GM21526 (cell line): ENCODE measurements at regions not wholly inside any gene's neighbourhood (a gene's known extent, or its start where the extent isn't known, plus 50 kb on each side); places are given as distances from the start of the nearest gene placed in this dataset.

Experiments used
- ATAC-seq: cut with Tn5 transposase; IDR thresholded peaks from one replicate; pipeline ENCODE4 v1.9.1; 2021; ENCODE audit warnings: moderate library complexity; ENCODE audit not compliant: unreplicated experiment, low FRiP score

DNA sequence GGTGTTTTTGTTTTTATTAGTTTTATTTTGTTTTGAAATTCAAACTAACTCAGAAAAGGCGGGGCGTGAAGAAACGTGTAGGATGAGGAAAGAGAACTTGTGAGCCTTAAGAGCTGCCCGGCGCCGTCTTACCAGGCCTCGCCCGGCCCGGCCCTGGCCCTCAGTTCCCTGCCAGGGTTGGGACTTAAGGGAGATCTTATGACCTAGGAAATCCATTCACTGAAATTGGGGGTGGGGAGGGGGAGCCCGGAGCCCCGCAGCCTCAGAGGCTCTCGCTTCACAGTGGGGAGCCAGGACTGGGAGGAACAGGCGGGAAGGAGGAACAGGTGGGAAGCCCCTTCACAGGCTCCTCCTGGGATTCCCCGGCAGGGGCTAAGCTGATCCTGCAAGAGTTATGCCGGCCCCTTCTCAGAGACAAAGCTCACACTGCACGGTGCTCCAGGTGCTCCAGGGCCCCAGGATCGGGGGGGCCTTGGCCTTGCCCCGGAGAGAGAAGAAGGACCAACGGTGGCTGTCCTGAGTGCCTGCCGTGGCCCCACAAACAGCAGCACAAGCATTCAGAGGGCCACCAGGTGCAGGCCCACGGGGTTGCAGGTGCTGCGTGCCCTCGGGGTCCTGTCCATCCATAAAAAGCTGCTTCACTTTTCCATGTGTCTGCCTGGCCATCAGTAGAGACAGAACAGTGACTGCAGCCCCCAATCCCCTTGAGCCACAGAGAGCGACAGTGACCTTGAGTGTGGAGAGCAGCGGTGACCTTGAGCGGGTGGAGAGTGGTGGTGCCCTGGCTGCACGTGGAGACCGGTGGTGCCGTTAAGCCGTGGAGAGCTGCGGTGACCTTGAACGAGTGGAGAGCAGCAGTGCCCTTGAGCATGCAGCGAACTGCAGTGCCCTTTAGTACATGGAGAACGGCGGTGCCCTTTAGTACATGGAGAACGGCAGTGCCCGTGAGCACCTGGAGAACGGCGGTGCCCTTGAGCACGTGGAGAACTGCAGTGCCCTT is 152.7 kb downstream of the DLL1 start:
- ATAC-seq, result no peak

DNA sequence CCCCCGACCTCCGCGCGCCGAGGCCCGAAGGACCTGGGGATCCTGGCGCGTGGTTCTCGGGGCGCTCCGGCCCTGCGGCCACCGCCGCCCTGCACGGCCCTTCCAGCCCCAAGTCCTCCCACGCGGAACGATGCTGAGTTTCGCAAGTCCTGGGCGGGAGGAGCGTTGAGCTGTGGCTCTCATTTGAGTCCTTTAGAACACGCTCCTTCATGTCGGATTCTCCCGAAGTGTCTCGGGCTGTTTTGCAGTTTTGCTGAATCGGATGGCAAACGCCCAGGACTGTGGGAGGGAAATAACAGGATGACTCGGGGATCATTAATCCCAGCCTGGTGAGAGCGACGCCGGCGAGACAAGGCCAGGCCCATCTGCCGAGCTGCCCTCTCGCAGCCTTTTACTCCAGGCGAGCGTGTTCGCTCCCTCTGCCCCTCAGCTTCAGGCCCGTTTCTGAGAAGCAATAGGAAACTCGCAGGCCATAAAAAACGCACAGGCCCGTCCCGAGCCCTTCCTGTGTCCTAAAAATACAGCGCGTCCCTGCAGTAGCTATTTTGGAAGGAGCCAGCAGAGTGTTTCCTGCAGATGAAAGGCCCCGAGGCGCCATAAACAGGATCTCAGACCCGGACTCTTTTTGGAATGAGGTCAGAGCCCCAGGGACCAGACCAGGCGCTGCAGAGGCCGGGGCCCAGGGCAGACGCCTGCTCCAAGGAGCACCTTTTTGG is 153.5 kb downstream of the DLL1 start:
- ATAC-seq, result no peak

DNA sequence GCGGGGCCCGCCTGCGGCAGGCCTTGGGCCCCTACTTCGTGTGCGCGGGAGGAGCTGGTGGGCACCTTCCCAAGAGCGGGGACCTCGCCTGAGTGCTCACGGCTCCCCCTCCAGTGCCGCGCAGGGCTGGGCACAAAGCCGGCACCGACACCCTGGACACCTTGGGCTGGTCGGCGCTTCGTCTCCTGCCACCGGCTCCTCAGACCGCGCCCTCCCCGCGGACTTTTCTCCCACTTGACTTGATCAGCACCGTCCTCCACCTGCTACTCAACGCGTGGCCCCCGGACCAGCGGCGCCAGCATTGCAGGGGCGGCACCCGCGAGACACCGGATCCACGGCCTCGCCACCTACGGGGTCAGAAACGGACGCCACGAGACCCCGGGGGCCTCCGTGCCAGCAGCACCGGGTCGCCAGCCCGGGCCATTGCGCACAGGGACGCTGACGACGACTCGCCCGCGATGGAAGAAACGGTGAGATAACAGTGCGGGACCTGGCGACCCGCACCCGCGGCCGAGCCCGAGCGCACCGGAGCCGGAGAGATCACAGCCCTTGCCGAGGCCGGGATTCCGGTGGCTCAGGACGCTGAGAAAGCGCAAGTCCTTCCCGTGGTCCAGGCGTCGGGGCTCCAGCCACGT is 154.2 kb downstream of the DLL1 start:
- ATAC-seq, result no peak

DNA sequence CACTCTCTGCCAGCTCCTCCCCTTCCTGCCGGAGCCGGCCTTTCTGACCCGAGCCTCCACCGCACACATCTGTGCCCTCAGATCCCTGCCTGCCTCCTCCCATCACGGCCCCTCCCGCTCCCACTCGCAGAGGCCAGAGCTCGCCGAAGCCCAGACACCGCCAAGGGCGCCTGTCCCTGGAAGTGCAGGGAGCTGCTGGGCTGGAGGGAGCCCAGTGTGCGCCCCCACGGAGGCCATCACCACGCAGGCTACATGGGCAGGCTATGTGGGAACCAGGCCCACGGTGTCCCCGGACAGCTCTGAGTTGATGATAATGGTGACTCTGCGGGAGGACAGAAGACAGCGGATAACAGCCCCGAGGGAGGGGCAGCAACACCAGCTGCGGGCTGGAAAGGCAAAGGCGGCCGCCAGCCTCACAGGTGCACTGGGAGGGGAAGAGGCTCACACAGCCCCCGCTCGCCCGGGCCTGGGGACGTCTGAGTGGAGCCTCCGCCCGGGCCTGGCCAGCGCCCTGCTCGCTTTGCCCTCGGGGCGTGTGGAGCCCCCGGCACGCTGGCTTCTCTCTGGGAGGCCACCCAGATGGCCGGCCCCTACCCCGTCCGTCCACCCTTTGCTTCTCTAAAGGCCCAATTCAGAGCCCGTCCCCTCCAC is 154.9 kb downstream of the DLL1 start:
- ATAC-seq, result no peak

DNA sequence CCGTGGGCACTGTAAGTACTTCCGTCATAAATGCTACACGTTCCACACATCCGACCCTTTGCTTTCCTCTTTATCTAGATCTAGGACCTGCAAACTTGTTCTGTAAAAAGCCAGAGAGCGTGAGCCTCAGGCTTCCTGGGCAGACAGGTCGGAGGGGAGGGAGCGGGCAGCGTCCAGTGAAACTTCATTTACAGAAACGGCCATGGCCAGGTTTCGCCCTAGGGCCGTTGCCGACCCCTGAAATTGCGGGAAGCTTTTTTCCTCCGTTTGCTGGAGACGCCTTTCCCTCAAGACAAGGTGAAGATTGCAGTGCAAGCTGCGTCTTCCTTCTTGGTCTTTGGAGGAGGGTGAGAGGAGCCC is 155.4 kb downstream of the DLL1 start:
- no peak for ATAC-seq

DNA sequence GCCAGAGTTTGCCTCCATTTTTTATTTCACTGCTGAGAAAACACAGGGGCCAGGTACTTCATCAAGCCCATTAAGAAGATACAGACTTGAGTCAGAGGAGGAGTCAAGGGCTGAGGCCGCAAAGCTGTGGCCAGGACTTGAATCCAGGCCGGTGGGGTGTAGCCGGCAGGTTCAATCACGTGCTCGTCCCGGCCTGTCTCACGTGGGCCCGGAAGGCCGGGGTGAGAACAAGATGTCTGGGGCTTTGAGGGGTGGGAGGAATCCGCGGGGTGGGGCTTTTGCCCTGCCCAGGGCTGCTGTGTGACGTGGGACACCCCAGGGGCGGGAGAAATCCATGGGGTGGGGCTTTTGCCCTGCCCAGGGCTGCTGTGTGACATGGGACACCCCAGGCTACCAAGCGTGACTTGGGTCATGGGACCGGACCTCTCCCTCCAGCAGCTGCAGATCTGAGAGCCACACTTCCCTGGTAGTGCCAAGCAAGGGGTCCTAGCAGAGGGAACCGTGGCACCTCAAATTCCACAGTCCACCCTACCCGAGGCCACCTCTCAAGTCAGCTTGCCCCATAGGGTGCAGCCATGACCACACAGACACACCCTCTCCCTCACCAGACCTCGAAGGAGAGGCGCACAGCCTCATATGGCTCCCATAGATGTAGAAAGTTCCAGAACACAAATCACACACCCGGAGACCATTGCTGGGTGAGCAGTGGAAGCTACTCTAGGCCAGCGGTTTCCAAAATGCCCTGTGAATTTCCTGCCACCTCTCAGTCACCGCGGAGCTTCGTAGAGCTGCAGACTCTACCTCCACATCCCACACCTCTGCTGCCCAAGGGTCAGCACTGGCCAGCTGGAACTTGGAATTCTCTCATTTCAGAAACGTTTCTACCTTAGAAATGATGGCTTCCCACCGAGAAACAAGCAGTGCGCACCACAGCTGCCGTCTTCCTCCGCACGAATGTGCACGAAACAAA is 156.1 kb downstream of the DLL1 start:
- no peak for ATAC-seq

DNA sequence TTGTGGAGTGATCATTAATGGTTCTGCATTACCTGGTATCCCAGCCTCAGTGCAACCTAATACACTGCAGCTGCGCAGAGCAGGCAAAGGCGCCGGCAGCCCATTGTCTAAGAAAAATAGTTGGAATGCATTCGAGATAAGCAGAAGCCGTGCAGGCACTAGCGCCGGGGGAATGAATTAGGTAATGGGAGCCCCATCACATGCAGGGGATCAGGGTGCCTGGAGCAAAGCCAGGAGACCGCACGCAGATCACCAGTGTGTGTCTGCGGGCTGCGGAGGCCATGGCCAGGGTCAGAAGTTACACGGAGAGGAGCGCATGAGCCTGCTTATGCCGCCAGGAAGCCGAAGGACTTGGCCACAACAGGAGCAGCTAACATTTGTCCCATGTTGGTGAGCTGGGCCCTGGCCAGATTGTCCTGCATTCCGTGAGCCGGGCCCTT is 156.8 kb downstream of the DLL1 start:
- ATAC-seq, result no peak

DNA sequence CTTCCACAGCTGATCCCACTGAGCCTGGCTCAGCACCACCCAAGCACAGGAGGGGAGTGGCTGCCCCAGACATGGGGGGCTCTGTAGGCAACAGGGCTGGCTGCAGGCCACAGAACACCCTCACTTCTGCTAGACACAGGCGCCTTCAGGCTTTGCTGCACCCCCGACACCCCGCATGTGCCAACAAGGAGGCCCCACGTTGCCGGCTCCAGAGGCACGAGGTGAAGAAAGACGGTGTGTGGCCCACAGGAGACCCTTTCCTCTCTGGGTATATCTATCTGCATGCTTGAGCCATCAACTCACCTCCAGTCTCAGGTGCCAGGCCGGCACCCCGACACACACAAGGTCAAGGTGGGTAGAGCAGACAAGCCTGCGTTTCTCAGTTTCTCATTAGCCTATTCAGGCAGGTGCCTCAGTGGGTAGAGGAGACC is 158.3 kb downstream of the DLL1 start:
- no peak for ATAC-seq

DNA sequence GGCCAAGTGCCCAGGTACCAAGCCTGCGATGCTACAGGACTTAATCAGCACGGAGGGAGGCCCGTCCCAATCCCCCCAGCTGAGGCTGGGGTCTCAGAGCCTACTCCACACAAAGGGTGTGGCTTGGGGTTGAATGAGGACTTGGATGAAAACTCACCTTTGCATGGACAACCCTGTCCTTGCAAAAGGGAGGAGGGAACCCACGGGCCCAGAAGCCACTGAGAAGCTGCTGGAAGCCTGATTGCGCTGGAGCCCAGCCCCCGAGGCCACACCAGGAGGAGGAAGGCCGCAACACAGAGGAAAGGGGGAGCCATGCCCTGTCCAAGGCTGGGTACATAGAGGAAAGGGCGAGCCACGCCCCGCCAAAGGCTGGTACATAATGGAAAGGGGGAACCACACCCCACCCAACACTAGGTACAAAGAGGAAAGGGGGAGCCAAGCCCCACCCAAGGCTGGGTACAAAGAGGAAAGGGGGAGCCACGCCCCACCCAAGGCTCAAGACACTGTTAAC is 158.8 kb downstream of the DLL1 start:
- ATAC-seq, result no peak

DNA sequence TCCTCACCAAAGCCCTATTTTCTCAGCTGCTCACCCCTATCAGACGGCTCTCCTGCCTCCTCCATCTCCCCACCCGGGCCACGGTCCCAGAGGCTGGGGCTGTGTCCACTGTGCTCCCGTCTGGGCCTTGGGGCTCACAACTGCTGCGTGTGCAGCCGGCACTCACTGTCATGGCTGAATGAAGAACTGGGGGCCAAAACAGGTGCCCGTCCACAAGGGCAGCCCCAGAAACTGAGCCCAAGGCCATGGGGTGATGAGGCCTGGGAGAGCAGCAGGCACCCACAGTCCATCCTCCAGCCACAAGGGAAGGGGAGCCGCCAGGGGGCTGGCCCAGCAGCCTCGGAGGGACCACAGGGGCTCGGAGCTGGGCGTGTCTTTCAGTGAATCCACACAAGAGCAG is 159.5 kb downstream of the DLL1 start:
- ATAC-seq, result no peak

DNA sequence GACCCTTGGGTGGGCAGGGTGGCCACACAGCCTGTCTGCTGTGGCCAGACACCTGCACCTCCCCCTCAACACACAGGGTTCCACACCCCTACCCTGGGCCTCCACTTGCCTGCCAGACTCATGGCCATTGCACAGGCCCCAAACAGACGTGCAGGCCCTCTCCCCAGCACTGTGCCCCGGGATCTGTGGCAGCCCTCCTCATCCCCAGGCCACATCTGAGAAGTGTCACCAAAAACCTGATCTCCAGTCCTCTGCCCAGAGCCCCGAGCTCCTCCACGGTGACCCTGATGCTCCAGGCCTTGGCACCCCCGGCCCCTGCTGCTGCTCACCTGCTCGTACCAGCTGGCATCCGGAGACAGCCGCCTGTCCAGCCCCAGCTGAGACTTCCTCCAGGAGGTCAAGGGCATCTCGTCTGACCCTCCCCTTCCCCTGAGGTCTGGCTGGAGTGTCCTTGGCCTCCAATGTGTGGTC is 160.1 kb downstream of the DLL1 start:
- no peak for ATAC-seq

DNA sequence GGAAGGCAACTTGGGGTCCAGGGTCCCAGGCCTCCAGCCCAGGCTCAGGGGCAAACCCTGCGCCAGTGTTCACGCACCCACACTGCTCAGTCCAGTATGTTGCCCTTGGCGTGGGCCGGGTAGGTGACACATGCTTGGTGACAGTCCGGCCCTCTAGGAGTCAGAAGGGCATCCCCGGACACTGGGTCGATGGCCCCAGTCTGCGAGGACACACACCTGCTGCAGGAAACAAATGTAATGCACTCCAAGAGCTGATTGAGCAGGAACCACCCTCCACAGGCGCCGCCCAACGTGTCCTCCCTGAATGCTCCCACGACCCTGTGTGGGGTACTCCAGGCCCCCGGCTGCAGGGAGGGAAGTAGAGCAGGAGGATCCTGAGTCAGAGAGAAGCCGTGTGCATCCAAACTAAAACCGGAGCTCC is 160.7 kb downstream of the DLL1 start:
- no peak for ATAC-seq

DNA sequence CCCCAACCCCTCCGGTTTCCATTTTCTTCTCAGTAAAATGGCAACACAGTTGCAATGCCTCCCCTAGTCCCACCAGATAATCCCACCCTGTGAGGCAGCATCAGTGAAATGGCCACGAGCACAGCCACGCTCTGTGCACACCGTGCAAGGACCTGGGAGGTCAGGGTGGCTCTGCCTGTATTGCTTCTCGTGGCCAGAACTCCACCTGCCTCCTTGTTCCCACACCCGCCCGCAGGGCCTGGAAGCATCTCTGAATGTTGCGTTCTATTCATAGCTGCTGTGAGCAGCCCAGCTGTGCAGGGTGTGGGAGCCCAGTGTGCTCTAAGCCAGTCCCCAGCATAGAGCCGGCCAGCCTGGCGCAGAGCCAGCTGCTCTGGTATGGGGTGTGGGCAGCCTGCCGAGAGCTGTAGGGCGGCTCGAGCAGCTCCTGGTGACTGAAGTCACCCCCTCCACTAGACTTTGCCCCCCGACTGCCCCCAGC is 161.1 kb downstream of the DLL1 start:
- ATAC-seq, result no peak

DNA sequence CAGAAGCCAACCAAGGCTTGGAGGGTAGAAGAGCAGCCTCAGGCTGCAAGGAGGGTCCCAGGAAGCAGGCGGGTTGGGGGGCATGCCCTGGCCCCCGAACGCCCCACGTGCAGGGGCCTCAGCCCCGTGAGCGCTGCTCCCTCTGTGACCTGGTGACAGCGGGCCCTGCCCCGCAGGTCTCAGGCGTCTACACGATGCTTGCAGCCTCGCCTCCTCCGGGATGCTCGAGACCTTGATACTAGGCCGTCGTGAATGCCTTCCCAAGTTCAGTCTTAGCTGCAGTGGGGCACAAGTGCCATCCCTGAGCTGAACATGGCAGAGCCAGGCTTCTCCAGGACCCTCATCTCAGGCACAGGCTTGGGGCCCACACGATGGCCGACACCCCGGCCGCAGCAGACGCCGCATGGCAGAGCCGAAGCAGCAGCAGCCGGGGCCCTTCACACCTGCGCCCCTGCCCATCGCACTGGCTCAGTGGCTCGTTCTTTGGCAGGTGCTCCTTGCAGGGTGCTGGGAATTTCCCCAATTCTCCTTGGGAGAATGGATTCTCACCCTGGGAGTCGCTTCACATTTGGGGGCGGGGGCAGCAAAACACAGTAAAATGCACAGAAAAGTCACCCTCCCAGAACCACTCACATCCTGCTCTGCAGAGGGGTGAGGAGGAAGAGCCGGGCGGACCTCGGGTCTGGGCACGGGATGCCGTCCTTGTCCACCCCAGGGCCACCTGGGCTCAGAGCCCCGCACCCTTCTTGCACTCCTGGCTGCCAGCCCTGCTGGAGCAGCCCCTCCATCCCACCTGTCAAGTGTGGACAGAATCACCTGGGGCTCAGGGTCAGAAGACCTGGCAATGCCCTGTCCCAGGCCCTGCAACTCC is 161.8 kb downstream of the DLL1 start:
- no peak for ATAC-seq

DNA sequence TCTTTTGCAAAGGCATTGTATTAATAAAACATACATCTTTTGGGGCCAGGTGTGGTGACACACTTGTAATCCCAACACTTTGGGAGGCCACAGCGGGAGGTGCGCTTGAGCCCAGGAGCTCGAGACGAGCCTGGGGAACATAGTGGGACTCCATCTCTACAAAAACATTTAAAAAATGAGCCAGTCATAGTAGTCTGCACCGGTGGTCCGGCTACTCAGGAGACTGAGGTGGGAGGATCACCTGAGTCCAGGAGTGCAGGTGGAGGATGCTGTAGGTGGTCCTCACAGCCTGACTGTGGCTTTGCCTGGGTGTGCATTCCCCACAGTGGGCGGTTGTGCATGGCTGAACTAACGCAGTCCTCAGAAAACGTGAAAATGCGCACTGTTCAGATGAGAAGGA is 162.5 kb downstream of the DLL1 start:
- no peak for ATAC-seq

DNA sequence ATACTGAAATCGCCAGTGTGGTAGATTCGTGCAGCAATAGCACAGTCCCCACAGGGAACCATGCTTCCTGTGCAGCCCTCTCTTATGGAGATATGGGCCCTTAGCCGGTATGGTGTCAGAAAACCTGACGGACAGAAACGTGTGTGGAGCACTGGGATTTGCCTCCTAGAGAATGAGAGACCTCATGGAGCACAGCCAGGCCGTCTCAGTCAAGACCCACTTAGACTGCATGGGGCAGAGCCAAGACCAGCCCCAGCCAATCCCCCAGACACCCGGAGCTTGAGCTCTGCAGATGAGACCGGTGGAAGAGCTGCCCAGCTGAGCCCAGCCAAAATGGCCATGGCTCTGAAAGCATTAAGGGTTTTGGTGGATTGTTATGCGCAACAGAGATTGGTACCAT is 163.7 kb downstream of the DLL1 start:
- ATAC-seq, result no peak

DNA sequence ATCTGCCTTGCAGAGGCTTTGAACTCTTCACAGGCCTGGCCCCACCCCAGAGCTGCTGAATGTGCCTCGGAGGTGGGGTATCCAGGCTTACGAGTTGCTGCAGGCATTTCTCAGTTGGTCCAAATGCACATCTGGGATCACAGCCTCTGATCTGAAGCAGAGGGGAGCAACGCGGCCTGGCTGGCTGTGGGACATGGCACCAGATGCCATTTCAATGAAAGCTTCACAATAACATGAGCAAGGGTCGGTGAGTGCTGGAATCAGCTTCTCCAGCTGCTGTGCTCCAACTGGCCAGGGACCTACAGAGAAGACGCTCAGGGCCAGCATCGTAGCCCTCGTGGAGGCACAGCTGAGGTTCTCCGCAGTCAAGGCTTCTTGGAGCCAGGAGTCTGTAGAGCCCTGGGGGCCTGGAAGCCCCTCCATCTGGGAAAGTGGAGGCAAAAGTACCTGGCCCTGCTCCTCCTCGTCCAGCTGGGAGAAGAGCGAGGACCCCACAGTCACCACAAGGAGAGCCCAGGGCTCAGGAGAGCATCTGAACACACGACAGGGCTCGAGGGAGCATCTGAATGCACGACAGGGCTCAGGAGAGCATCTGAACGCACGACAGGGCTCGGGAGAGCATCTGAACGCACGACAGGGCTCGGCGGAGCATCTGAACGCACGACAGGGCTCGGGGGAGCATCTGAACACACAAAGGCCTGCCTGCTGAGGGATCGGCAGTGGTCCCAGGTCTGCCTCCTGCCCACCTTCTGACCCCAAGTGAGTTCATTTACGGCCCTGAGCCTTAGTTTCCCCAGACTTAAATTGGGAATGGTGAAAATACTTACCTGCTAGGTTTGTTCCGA is 165.2 kb downstream of the DLL1 start:
- ATAC-seq, result no peak
